Loucy (cell line): ENCODE measurements at regions not wholly inside any gene's neighbourhood (a gene's known extent, or its start where the extent isn't known, plus 50 kb on each side); places are given as distances from the start of the nearest gene placed in this dataset.

ENCODE experiments used
- EZH2phosphoT487 ChIP-seq: fragments of 200-600 bp; IDR thresholded peaks from 2 replicates; pipeline ENCODE4 v1.6.1; 2018; ENCODE audit warnings: antibody characterized with exemption, mild to moderate bottlenecking, moderate library complexity, borderline replicate concordance
- TF ChIP-seq, protein P1 (sequence below): fragments of 200-600 bp; sonication (generic); conservative IDR thresholded peaks from 2 replicates; pipeline ENCODE4 v1.5.1; 2014; ENCODE audit warnings: mild to moderate bottlenecking, antibody characterized with exemption, low read length

DNA sequence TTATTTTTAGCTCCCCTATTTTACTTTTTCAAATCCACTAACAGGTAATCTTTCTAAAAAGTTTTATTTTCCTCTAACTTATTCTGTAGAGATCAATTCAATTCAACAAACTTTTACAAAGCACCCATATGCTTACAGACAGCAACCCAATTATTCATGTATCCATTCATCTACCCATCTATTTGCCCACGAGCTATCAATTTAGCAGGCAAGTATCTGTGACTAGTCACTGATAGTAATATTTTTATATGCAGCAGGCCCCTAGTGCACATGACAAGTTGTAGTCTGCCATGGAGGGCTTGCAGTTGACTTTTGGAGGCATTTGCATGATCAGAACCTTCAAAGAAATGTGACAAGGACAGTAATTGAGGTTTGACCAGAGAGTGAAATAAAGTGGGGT is 753.2 kb upstream of the TENM4 start:
- TF ChIP-seq EZH2phosphoT487, result no peak
- TF ChIP-seq, protein P1, sequence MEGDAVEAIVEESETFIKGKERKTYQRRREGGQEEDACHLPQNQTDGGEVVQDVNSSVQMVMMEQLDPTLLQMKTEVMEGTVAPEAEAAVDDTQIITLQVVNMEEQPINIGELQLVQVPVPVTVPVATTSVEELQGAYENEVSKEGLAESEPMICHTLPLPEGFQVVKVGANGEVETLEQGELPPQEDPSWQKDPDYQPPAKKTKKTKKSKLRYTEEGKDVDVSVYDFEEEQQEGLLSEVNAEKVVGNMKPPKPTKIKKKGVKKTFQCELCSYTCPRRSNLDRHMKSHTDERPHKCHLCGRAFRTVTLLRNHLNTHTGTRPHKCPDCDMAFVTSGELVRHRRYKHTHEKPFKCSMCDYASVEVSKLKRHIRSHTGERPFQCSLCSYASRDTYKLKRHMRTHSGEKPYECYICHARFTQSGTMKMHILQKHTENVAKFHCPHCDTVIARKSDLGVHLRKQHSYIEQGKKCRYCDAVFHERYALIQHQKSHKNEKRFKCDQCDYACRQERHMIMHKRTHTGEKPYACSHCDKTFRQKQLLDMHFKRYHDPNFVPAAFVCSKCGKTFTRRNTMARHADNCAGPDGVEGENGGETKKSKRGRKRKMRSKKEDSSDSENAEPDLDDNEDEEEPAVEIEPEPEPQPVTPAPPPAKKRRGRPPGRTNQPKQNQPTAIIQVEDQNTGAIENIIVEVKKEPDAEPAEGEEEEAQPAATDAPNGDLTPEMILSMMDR, result no peak
